ENCODE measurements at regions not wholly inside any gene's neighbourhood (a gene's known extent, or its start where the extent isn't known, plus 50 kb on each side); places are given as distances from the start of the nearest gene placed in this dataset.

DNA sequence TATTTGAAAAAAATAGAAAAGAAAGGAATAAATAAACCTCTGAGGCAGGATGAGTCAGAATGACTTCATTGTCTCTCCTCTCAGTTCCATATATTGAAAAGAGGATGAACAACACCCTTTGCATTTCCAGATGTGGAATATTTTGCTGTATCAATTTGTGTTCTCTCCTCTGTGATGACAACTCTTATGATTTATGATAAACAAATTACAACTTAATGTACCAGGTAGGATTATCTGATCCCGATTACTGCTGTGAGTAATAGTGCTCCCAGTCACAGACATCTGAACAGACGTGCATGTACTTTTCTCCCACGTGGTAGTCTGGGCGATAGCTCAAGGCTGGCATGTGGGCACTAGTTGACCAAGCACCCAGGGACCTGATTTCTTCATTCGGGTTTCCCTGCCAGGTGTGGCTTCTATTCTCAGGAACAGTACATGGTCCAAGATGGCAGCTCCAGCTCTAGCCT lies 142.1 kb upstream of the SULF2 start:
- H3K27ac ChIP-seq (replicated peaks): no peak overlapping the region
- no peak overlapping the region for H3K4me3 ChIP-seq (replicated peaks; ENCODE audit: insufficient read depth, low read length)
- DNase-seq (ENCODE audit: low read depth in 1 of 2, low spot score in 1 of 2): no peak
- H3K27me3 ChIP-seq (ENCODE audit: insufficient read depth, poor library complexity, severe bottlenecking): no peaks in the 10 kb centered on the region
- TF ChIP-seq REST (IDR thresholded peaks at IDR 0.05; ENCODE audit: insufficient replicate concordance, low read depth) (no peak), SPI1 (IDR thresholded peaks at IDR 0.05; ENCODE audit: borderline replicate concordance, low read depth) (no peak), POLR2AphosphoS5 (IDR thresholded peaks at IDR 0.05; ENCODE audit: low read depth) (no peak), CTCF (IDR thresholded peaks at IDR 0.05; ENCODE audit: insufficient read depth, low read length) (no peak), GABPA (IDR thresholded peaks at IDR 0.05; ENCODE audit: low read depth) (no peak)

DNA sequence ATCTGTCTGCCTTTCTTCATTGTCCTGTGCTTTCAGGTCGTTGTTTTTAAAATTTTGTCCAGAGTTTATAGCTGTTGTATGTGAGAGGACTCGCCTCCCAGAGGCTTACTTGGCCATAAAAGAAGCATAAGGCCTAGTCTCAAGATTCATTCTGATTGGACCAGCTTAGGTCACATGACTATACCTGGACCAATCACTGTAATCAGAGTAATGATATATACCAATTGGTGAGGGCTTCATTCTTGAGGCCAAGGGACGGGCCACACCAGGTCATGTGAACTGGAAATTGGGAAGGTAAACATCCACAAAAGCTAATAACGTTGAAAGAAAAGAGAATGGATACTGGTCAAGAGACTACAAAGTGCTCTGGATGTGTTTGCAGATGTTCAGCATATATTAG lies 141.4 kb upstream of the SULF2 start:
- TF ChIP-seq GABPA (IDR thresholded peaks at IDR 0.05; ENCODE audit: low read depth) (no peak), CTCF (IDR thresholded peaks at IDR 0.05; ENCODE audit: insufficient read depth, low read length) (no peak), REST (IDR thresholded peaks at IDR 0.05; ENCODE audit: insufficient replicate concordance, low read depth) (no peak), SPI1 (IDR thresholded peaks at IDR 0.05; ENCODE audit: borderline replicate concordance, low read depth) (no peak), POLR2AphosphoS5 (IDR thresholded peaks at IDR 0.05; ENCODE audit: low read depth) (no peak)
- no peak overlapping the region for H3K27ac ChIP-seq (replicated peaks)
- no peaks in the 10 kb centered on the region for H3K27me3 ChIP-seq (ENCODE audit: insufficient read depth, poor library complexity, severe bottlenecking)
- DNase-seq (ENCODE audit: low read depth in 1 of 2, low spot score in 1 of 2): no peak
- H3K4me3 ChIP-seq (replicated peaks; ENCODE audit: insufficient read depth, low read length): no peak overlapping the region

DNA sequence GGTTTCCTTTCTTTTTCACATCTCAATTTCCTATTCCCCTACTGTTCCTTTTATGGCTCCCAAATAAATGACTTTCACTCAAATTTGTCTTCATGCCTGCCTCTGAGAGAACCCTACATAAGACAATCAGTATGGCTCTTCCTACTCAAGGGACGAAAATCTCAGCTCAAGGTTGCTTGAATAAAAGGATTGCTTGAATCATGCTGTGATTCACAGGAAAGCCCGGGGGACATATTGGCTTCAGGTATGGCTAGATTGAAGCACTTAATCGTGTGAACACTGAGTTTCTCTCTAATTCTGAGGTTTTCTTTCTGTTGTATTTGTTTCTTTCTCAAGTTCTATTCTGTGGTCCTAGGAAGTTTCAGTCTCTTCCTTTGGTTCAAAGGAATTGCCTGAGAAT lies 140.3 kb upstream of the SULF2 start:
- Histone ChIP-seq H3K27me3 (ENCODE audit: insufficient read depth, poor library complexity, severe bottlenecking) (no peaks in the 10 kb centered on the region), H3K4me3 (replicated peaks; ENCODE audit: insufficient read depth, low read length) (no peak overlapping the region), H3K27ac (replicated peaks) (no peak overlapping the region)
- TF ChIP-seq GABPA (IDR thresholded peaks at IDR 0.05; ENCODE audit: low read depth) (no peak), SPI1 (IDR thresholded peaks at IDR 0.05; ENCODE audit: borderline replicate concordance, low read depth) (no peak), POLR2AphosphoS5 (IDR thresholded peaks at IDR 0.05; ENCODE audit: low read depth) (no peak), CTCF (IDR thresholded peaks at IDR 0.05; ENCODE audit: insufficient read depth, low read length) (no peak), REST (IDR thresholded peaks at IDR 0.05; ENCODE audit: insufficient replicate concordance, low read depth) (no peak)
- DNase-seq (ENCODE audit: low read depth in 1 of 2, low spot score in 1 of 2): no peak
